Heart left ventricle (tissue), 13 donors: ENCODE measurements at regions not wholly inside any gene's neighbourhood (a gene's known extent, or its start where the extent isn't known, plus 50 kb on each side); places are given as distances from the start of the nearest gene placed in this dataset.

ENCODE experiments used
- POLR2A ChIP-seq, 2 donors: fragments of 450-650 bp; IDR thresholded peaks; one replicate each; pipeline ENCODE4 v1.6.1; 2017; ENCODE audit warnings: antibody characterized with exemption in 2 of 2, mild to moderate bottlenecking in 2 of 2, moderate library complexity in 2 of 2
- TF ChIP-seq, protein P1 (sequence below), 12 donors: fragments of 200-600 bp; sonication (generic) in 4 of 12; IDR thresholded peaks; one replicate each; pipeline versions ENCODE4 v1.5.0 to v1.8.0; 2018 to 2022; ENCODE audit warnings: antibody characterized with exemption in 12 of 12, mild to moderate bottlenecking in 5 of 12
- donor health status: ischemic (EF 13 %, LVEDD 7.1; RV severe dilation, severe dysfunction).
- donor health status: DM: no; HTN: yes; CAD: no.
- donor health status: DM: no; HTN: no; CAD: no.
- donor health status: ischemic (EF 25% LVEDD 6.9; RV normal size, moderate dysfunction).
- donor health status: ischemic (EF 25% LVEDD 5.7; RV mildly dilated, moderate dysfunction).
- donor health status: ischemic (EF 35%, LVEDD 5.7; RV mildly dilated, moderate dysfunction).
- donor health status: nonischemic (EF 11% LVEDD 7.7; RV severe dilation, severe dysfunction).
- donor health status: DM: yes; HTN: yes; CAD: no.
- donor health status: PGD.
- donor health status: ischemic (EF 29% LVEDD 5.4; RV normal size, mild dysfunction).
- donor health status: nonischemic (EF 23%, LVEDD 6.1; RV moderate dilation, normal function).

DNA sequence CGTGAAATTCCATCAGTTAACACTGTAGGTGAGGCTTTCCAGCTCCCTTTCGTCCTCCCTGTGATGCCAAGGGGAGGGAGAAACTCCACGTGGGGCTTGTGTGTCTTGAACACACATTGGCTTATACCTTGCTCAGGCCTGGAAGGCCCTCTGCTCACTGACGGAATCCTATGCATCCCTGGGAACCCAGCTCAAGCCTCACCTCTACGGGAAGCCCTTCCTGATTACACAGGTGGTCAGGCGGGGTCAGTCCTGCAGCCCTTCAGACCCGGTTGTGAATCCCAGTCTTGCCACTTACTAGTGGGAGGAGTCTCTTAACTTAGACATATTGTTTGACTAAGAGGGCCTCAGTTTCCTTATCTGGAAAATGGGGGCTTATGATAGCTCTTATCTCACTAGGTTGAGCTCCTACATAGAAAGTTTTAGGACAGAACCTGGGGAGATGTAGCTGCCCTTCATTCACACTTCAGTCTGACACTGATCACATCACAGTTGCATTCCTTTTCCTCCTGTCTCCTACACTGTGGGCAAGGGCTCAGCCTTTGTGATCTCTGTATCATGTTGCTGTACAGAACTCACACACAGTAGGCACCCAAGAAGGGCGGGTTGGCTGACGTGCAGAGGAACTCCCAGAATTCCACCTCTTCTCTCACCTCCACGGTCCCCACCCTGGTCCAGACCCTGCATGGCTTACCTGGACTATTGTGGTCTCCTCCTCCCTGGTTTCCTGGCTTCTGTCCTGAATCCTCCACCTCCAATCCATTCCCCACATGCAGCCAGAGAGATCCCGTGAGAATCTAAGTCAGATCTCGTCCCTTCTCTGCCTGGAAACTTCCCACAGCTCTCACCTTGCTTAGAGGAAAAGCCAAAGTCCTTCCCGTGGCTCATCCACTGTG, 129.6 kb downstream of the CEBPB start:
- TF ChIP-seq, protein P1, sequence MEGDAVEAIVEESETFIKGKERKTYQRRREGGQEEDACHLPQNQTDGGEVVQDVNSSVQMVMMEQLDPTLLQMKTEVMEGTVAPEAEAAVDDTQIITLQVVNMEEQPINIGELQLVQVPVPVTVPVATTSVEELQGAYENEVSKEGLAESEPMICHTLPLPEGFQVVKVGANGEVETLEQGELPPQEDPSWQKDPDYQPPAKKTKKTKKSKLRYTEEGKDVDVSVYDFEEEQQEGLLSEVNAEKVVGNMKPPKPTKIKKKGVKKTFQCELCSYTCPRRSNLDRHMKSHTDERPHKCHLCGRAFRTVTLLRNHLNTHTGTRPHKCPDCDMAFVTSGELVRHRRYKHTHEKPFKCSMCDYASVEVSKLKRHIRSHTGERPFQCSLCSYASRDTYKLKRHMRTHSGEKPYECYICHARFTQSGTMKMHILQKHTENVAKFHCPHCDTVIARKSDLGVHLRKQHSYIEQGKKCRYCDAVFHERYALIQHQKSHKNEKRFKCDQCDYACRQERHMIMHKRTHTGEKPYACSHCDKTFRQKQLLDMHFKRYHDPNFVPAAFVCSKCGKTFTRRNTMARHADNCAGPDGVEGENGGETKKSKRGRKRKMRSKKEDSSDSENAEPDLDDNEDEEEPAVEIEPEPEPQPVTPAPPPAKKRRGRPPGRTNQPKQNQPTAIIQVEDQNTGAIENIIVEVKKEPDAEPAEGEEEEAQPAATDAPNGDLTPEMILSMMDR (IDR thresholded peaks at IDR 0.05): no peak
- no peak for TF ChIP-seq POLR2A (IDR thresholded peaks at IDR 0.05)
